Activated CD8-positive, alpha-beta memory T cell treated with anti-CD3 and anti-CD28 coated beads, Interleukin-2, amount 50 U/mL, for 24 hours (primary cell): ENCODE measurements at regions not wholly inside any gene's neighbourhood (a gene's known extent, or its start where the extent isn't known, plus 50 kb on each side); places are given as distances from the start of the nearest gene placed in this dataset.

Source experiments
- DNase-seq: peaks from one replicate; pipeline ENCODE4 v3.0.0-alpha.2; 2020; ENCODE audit errors: extremely low read depth

DNA sequence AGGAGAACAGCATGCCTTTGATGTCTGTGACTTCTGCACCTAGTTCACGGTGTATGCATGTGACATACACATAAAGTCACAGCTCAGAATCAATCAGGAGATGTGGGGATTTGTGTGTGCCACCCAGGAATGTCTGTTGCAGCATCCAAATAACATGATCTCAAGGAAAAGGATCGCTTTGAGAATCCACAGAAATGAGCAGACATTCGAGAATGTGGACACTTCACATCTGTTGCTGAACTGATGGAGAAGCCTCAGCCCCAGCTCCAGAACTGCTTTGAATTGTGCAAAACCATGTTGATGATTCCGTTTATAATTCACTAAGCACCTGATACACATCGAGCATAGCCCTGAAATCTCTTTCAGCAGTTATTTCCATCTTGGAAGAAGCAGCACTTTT, 208.6 kb downstream of the CMPK2 start:
- DNase-seq = no peak

DNA sequence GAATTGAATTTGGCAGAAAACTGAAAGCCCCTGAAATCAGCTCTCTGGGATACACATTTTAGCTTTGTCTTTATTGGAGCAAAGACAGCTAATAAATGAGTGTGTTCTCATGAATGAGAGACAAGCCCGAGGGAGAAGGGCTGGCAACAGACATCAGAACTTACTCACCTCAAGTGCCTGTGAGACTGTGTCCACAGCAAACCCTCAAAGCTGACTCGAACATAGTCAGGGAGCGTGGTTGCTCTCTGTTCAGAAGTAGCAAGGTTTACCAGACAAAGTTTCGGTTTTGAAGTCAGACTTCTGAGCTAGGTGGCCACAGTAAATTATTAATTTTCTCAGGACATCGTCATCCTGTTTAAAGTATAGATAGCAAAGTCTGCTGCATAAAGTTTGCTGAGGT, 207.9 kb downstream of the CMPK2 start:
- no peak for DNase-seq

DNA sequence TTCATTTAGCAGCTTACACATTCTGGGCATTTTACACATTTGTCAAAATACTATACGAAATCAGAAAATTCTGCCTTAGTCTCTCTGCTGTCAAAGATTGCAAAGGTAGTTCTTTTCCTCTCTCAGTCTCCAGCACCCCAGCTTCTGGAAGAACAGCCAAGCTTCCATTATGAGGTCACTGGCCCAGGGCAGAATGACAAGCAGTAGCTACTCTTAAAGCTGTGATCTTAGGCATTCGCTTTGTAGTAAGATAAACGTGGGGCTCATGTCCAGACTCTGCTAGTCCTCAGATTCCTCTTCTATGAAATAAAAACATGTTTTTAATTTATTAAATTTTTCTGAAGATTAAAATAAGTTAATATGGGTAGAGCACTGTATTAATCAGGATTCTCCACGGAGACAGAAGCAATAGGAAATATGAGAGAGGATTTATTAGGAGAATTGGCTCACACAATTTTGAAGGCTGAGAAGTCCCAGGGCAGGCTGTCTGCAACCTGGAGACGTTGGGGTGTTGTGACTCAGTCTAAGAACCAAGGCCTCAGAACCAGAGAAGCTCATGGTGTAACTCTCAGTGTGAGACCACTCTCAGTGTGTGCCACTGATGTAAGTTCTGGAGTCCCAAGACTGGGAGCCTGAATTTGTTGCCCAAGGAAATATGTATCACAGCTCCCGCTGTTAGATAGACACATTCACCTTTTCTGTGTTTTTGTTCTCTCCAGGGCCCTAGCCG, 201.2 kb downstream of the CMPK2 start:
- no peak for DNase-seq

DNA sequence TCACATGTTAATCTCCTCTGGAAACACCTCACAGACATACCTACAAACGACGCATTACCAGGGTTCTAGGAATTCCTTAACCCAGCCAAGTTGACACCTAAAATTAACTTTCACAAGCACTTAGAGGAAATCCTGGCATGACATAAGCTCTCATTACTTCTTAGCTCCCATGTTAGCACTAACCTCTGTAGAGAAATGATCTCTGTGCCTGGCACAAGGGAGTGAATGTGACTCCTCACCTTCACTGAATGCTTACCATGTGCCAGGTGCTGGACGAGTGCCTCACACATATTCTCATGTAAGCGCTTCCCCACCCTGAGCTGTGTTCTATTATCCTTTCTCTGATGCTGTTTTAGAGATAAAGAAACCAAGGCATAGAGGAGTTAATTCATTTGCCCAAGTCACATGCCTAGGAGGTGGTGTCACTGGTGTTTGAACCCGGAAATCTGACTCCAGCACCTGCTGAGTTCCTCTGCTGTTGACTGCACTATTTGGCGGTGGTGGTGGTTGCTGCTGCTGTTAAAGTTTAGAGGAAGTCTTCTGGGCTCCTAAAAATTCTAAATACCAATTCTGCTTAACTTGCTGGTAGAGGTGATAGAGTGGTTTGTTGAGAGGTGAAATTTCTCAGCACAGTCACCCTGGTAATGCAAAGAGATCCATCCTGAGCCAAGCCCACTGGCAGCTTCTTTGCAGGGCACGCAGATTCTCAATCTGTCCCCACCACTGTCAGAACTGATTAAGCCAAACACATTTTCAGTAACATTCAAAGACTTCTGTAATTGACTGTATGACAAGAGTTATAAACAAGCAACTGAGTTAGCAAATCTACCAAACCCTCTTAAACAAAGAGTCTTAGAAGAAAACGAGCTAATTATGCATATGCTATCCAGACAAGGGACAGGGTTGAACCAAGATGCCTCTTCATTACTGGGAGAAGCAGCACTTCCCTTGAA, 200.3 kb downstream of the CMPK2 start:
- DNase-seq = no peak

DNA sequence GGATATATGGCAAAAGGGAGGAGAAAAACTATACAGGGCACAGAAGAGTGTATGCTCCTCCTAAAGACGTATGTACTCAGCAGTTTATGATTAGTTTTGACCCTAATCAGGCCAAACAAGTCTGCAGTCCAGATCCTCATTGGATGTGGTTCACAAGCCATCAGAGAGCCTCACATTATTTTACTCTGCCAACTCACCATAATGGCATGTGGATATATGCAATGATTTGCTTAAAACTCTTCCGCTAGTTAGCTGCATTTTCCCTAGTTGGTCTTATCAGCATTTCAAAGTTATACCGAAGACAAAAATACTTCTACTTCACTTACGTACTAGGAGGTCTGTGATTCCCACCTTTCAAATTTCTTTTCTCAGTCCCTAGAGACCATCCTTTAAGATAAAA, 198.4 kb downstream of the CMPK2 start:
- no peak for DNase-seq

DNA sequence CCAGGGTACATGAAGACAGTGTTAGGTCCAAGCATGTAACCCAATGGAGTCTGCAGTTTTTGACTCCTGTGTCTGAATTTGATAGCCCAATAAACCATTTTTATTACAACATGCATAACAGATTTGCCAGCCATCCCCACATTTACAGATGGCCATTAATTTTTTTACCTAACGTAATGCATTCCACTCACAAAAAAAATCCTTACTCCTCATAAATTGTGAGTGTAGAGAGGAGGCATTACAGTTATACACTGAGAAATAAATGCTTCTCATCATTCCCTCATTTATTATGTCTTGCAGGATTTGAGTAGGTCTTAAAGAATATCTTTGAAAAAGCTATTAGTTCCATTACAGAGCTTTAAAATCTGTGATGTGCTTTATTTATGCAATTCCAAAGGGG, 193.8 kb downstream of the CMPK2 start:
- DNase-seq = no peak

DNA sequence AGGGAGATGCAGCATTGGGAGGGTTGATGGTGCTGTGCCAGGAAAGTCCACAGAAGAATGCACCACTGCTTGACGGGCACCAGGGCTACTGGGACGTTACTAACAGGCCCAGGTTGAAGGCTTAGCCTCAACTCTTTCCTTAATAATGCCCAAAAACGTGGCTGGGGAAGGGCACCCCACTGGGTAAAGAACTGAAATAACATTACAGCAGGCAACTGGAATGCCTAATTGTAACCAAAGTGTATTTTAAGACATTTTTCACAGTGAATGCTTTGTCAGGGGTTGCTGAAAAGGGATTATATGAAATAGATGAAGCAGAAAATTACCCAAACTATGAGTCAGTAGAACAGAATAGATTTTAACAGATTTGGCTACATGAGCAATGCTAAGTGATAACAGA, 191.3 kb downstream of the CMPK2 start:
- no peak for DNase-seq

DNA sequence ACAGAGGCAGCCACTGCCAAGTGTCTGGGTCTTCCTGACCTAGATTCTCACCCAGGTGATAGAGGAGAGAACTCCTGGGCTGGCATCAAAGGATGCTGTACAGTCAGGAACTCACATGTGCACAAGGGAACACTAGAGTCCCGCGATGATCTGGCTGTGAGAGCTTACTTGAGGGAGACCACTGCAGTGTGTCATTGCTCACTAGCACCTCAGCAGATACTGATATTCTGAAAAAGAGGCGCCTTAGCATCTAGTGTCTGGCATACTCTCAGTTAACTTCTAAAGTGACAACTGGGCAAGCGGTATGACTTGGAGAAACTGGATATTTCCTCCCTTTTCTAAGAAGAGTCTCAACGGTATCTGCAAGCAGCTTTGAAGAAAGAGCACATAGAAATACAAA, 189.9 kb downstream of the CMPK2 start:
- DNase-seq = no peak

DNA sequence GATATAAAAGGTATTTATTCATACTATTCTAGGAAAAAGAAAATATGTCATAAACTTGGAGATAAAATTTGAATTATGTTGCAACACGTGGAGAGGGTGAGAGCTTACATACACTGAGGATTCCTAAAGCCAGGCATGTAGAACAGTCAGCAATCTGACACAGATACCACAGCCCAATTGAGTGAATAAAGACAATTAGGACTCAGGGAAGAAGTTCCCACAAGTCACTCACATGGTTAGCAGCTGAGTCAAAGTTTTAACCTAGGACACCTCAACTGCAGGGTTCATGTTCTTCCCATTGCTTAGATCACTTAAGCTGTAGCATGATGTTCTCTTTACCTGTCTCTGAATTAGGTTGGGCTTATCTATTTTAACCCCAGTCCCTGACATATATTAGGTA, 189.5 kb downstream of the CMPK2 start:
- DNase-seq = no peak

DNA sequence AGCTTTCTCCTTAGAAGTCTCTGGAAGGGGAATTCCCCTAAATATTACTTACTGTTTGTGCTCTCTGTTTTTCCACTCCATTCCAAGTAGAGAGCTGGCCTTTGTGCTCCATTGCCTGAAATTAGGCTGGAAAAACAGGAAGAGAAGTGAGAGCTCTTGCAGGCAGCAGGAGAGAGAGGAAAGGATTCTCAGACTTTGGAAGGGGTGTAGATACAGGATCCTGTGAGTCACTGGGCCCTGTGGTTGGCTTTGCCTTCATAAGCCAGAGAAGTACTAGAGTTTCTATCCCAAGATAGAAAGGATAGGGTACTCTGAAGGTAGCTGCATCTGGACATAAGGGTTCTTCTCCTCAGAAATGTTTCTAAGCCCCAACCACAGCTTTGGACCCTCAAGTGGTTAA, 188.9 kb downstream of the CMPK2 start:
- DNase-seq = no peak

DNA sequence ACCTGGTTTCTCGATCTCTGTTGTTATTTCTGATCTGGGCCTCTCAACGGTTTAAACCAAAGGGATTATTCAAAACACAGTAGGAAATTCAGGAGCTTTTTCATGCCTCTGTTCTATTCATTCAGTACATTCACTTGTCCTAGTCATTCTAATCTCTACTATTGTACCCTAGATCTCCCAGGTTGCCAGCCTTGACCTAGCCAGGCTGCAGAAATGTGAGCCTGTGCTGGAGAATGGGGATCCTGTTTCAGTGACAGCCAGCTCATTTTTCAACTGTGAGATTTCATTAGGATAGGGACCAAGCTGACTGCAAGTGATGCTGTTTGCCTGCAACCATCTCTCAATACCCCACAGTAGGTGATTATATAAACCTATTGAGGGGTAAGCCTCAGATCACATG, 186.2 kb downstream of the CMPK2 start:
- no peak for DNase-seq

DNA sequence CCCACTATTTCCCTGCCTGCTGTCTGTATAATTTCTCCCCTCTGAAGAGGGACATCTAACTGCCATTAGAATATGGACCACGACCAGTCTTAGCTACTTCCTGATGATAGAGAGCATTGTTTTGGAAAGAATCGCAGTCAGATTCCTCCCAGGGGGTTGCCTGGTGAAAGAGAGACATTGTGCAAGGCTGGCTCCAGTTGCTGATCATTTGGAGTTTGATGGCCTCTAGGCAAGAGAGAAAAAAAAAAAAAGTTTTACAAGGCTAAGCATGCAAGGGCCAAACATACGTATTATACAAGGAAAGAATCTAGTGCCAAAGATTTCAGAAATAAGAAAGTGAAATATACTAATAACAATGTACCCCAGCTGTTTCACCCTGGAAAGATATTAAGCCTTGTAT, 182.2 kb downstream of the CMPK2 start:
- no peak for DNase-seq

DNA sequence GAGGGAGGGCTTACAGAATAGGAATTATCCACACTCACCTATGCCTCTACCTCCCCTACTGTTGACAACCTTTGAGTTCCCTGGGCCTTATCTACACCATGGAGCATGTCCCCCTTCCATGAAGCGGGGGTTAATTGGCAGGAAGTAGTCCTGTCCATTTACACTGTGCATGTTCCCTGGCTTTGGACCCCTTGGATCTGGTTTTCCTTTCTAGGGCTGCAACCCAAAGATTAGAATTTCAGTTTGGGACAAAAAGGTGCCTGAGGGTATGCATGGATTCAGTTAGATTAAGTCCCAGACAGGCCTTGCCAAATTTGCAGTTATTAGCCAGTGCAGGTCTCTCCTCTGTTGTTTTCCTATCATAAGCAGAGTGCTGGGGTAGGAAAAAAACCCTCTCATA, 180.3 kb downstream of the CMPK2 start:
- no peak for DNase-seq

DNA sequence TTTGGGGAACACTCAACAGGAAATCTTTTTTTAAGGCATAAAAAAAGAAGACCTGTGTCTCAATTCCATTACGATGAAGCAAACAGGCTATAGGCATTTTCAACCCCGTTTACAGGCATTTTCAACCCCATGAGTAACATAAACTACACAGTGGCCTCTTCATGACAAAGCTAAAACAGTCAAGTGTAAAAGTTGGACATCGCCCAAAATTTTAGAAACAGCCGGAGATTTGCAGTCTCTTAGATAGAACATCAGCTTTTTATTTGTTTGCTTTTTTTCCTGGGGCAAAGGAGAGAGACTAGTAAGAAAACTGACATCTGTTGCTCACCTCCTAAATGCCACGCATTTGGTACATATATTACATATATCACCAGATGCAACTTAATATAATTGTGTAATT, 173.7 kb downstream of the CMPK2 start:
- no peak for DNase-seq

DNA sequence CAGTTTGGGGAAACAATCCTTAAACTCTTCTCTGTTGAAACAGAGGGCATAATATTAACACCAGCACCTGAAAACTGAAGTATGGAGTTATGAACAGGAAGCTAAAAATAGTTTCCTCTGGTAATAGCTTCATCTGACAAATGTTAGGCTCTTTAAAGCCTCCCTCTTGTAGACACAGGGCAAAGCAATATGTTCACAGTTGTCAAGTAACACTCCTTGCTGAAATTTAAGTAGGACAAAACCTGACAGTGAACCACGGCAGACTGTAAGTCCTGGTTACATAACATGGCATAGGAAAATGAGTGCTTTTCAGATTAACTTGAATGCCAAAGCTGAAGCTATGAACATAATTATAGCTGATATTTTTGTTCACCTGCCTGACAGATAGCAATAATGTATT, 172.9 kb downstream of the CMPK2 start:
- DNase-seq = no peak

DNA sequence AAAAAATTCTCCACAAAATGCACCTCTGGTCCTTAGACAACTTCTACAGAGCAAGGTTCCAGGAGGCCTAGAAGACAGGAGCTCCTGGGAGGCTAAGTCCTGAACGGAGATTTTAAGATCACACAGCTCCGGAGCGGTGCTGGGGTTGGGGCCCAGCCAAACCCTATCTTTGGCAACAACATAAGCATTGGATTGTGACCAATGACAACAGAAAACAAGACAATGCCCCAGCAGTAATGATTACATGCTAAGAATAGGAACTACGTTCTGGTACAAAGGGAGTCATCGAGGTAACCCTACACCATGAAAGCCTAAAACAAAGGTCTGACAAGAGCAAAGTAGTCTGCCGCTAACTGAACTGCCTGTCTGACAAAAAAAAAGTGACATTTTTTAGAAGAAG, 171.2 kb downstream of the CMPK2 start:
- no peak for DNase-seq

DNA sequence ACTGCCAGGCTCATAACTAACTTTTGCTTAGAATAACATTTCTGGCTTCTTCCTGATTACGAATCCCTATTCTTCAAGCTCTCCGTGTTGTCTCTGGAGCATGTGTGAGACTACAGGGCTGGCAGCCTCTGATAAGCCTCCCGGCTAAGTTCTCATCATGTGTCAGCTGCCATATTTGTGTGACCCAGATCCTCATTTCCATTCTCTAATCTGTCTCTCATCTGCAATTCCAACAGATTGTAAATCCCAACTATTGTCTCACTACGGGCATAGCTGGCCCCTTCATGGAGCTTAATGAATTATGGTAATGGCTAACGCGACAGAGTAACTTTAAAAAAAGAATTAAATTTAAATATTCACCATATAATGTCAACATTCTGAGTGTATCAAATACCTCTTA, 165.4 kb downstream of the CMPK2 start:
- no peak for DNase-seq

DNA sequence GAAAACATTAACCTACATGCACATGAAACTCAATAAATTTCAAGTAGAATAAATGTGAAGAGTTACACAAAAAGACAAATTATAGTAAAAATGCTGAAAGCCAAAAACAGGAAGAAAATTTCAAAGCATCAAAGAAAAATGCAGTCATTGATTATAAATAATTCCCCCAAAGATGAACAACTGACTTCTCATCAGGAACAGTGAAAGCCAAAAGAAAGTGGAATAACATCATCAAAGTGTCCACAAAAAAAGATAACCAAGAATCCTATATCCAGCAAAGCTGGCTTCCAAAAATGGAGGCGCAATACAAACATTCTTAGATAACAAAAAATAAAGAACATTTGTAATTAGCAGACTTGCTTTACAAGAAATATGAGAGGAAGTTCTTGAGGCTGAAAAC, 161.6 kb downstream of the CMPK2 start:
- no peak for DNase-seq

DNA sequence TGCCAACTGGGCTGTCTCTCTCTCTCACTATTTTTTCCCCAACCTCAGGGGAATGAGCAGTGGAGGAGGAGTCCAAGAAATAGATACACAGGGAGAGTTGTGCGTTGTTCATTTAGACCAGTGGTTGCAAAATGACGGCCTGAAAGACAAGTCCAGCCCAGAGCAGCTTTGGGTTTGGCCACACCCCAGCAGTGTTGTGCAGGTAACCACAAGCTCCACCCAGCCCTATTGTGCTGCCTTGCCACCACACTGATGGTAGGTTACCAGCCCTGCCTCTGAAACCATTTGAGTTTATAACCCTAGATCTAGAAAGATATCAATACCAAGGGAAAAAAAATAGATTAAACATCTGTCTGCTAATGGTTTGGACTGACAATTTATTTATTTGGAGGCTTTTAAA, 144.3 kb downstream of the CMPK2 start:
- no peak for DNase-seq

DNA sequence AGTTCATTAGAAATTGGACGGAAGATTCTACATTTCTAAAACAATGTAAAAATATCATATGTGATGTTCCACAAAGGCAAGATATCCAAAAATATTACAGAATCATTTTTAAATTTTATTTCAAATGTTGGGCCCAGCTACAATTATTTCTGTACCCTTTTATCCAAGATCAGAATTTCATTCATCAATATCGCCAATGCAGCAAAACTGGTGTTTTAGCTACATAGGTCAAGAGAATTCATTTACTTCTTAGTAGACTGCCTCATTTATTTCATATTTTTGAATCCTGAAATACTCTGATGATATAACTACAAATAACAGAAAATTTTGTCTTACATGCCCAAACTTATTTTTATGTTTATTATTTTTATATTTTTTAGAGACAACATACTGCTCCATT, 143.1 kb downstream of the CMPK2 start:
- no peak for DNase-seq

DNA sequence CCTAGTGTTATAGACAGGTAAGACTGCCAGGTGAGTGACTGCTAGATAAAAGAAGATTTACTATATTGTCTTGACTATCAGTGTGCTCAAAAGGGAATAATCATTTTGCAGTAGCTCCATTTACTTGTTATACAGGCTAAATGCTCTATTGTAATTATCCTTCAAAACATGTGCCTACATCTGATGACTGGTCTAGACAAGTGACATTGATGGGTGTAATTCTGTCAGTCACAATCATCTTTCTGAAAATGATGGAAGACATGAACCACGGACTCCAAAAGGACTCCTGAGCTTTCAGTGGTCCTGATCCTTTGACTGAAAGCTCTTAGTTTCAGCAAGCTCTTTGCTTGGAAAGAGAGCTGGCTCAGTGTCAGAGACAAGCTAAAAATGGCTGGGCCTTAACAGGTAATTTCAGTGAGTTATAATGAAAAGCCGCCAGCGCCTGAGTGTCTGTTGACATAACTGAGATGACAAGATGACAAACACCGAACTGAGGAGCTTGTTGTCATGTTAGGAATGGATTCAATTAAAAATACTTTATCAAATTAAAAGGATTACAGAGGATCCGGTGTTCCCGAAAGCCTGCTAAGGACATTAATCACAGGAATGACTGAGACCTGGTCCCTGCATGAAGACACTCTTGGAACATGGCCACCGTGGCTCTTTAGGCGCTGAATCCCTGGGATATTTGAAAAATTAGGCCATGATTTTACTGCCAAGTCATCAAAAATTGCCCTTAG, 141.7 kb downstream of the CMPK2 start:
- no peak for DNase-seq

DNA sequence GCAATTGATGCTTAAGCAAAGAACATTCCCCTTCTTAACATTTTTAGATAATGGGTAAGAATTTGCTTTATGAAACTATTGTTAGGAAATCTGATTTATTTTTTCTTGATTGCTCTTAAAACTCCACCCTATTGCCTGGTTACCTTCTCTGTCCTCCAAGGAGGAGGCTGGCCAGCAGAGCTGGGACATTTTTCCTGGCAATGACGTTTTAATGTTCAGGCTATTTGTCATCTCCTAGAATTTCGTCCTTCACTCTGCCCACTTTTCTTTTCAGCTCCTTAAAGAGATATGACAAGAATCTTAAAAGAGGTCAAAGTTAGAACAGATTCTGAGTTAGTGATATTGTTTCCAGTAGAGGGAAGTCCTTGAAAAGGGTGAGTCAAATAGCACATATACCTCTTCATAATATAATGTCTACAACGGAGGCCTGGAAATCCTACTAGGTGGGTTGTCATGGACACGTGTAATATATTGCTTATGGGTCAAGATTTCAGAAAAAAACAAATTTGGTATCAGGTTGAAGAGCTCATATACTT, 141.0 kb downstream of the CMPK2 start:
- DNase-seq = no peak
